ENCODE measurements at regions not wholly inside any gene's neighbourhood (a gene's known extent, or its start where the extent isn't known, plus 50 kb on each side); places are given as distances from the start of the nearest gene placed in this dataset.

- no peaks in the 10 kb centered on the region for H3K36me3 ChIP-seq (replicated peaks)
- in situ Hi-C loops (cut with HindIII; ENCODE audit: low pct_ligation_motif_present, low sequenced_read_pairs) = no loop called here
- DNase-seq = no peak
- TF ChIP-seq CTCF (IDR thresholded peaks at IDR 0.05; ENCODE audit: low read depth, low read length, missing control alignments) = no peak
- H3K27me3 ChIP-seq (replicated peaks) = peaks cover 2% of the 10 kb centered on the region
- no peak overlapping the region for H3K27ac ChIP-seq
- no peak overlapping the region for H3K4me3 ChIP-seq (ENCODE audit: low read depth, low read length)
Observed at GRCh38 chr10:78861529-78862327, 207.0 kb upstream of the ZMIZ1 start.

GRCh38 chr10:78862328-78862640 is 206.5 kb upstream of the ZMIZ1 start:
- peaks cover 2% of the 10 kb centered on the region for H3K27me3 ChIP-seq (replicated peaks)
- DNase-seq = no peak
- TF ChIP-seq CTCF (IDR thresholded peaks at IDR 0.05; ENCODE audit: low read depth, low read length, missing control alignments) = no peak
- no peak overlapping the region for H3K27ac ChIP-seq
- in situ Hi-C loops (cut with HindIII; ENCODE audit: low pct_ligation_motif_present, low sequenced_read_pairs) = no loop called here
- H3K4me3 ChIP-seq (ENCODE audit: low read depth, low read length) = no peak overlapping the region
- no peaks in the 10 kb centered on the region for H3K36me3 ChIP-seq (replicated peaks)

- DNase-seq = no peak
- no peak for TF ChIP-seq CTCF (IDR thresholded peaks at IDR 0.05; ENCODE audit: low read depth, low read length, missing control alignments)
- Histone ChIP-seq H3K27me3 (replicated peaks) (peaks cover 2% of the 10 kb centered on the region), H3K4me3 (ENCODE audit: low read depth, low read length) (no peak overlapping the region), H3K27ac (no peak overlapping the region), H3K36me3 (replicated peaks) (no peaks in the 10 kb centered on the region)
- in situ Hi-C loops (cut with HindIII; ENCODE audit: low pct_ligation_motif_present, low sequenced_read_pairs) = no loop called here
Observed at GRCh38 chr10:78863140-78863905, 205.4 kb upstream of the ZMIZ1 start.

- Histone ChIP-seq H3K4me3 (ENCODE audit: low read depth, low read length) (no peak overlapping the region), H3K27me3 (replicated peaks) (peaks cover 2% of the 10 kb centered on the region), H3K36me3 (replicated peaks) (no peaks in the 10 kb centered on the region), H3K27ac (no peak overlapping the region)
- no peak for TF ChIP-seq CTCF (IDR thresholded peaks at IDR 0.05; ENCODE audit: low read depth, low read length, missing control alignments)
- in situ Hi-C loops (cut with HindIII; ENCODE audit: low pct_ligation_motif_present, low sequenced_read_pairs) = no loop called here
- no peak for DNase-seq
Observed at GRCh38 chr10:78863906-78864239, 204.9 kb upstream of the ZMIZ1 start.

- no peak overlapping the region for H3K4me3 ChIP-seq (ENCODE audit: low read depth, low read length)
- H3K36me3 ChIP-seq (replicated peaks) = no peaks in the 10 kb centered on the region
- TF ChIP-seq CTCF (IDR thresholded peaks at IDR 0.05; ENCODE audit: low read depth, low read length, missing control alignments) = no peak
- no peak overlapping the region for H3K27ac ChIP-seq
- H3K27me3 ChIP-seq (replicated peaks) = peaks cover 2% of the 10 kb centered on the region
- in situ Hi-C loops (cut with HindIII; ENCODE audit: low pct_ligation_motif_present, low sequenced_read_pairs) = no loop called here
- DNase-seq = no peak
Observed at GRCh38 chr10:78864761-78865537, 203.8 kb upstream of the ZMIZ1 start.

All from brain microvascular endothelial cell (primary cell).